ENCODE measurements at regions not wholly inside any gene's neighbourhood (a gene's known extent, or its start where the extent isn't known, plus 50 kb on each side); places are given as distances from the start of the nearest gene placed in this dataset.
"Not testable (repeated sequence)": the region's sequence is repeated elsewhere in the genome, so short reads cannot be mapped to it uniquely, and the experiment has no call there.

GRCh38 chr18:29849144-29849543 lies 1193.4 kb downstream of the DSC3 start:
- no peak overlapping the region for H3K4me3 ChIP-seq (ENCODE audit: low read depth, low read length)
- DNase-seq (ENCODE audit: low read depth) = no peak
- no peak for TF ChIP-seq CTCF (IDR thresholded peaks at IDR 0.05; ENCODE audit: insufficient read depth, low read depth, low read length, missing control alignments)

- no peak overlapping the region for H3K4me3 ChIP-seq (ENCODE audit: low read depth, low read length)
- no peak for DNase-seq (ENCODE audit: low read depth)
- TF ChIP-seq CTCF (IDR thresholded peaks at IDR 0.05; ENCODE audit: insufficient read depth, low read depth, low read length, missing control alignments) = no peak
Measured at GRCh38 chr18:29841631-29842030, 1200.9 kb downstream of the DSC3 start.

- H3K4me3 ChIP-seq (ENCODE audit: low read depth, low read length) = no peak overlapping the region
- no peak for TF ChIP-seq CTCF (IDR thresholded peaks at IDR 0.05; ENCODE audit: insufficient read depth, low read depth, low read length, missing control alignments)
- DNase-seq (ENCODE audit: low read depth) = no peak
Measured at GRCh38 chr18:29840089-29840488, 1202.5 kb downstream of the DSC3 start.

GRCh38 chr18:29838961-29839360 lies 1203.6 kb downstream of the DSC3 start:
- not testable (repeated sequence) for DNase-seq (ENCODE audit: low read depth); H3K4me3 ChIP-seq (ENCODE audit: low read depth, low read length)

GRCh38 chr18:29838556-29838955 lies 1204.0 kb downstream of the DSC3 start:
- no peak for TF ChIP-seq CTCF (IDR thresholded peaks at IDR 0.05; ENCODE audit: insufficient read depth, low read depth, low read length, missing control alignments)
- DNase-seq (ENCODE audit: low read depth) = no peak

GRCh38 chr18:29823671-29824070 lies 1218.9 kb downstream of the DSC3 start:
- DNase-seq (ENCODE audit: low read depth) = no peak
- H3K4me3 ChIP-seq (ENCODE audit: low read depth, low read length) = no peak overlapping the region
- no peak for TF ChIP-seq CTCF (IDR thresholded peaks at IDR 0.05; ENCODE audit: insufficient read depth, low read depth, low read length, missing control alignments)

More at GRCh38 chr18:29838556-29838955, 1204.0 kb downstream of the DSC3 start:
- no peak overlapping the region for H3K4me3 ChIP-seq (ENCODE audit: low read depth, low read length)

GRCh38 chr18:29821544-29821943 lies 1221.0 kb downstream of the DSC3 start:
- DNase-seq (ENCODE audit: low read depth) = no peak
- no peak overlapping the region for H3K4me3 ChIP-seq (ENCODE audit: low read depth, low read length)
- no peak for TF ChIP-seq CTCF (IDR thresholded peaks at IDR 0.05; ENCODE audit: insufficient read depth, low read depth, low read length, missing control alignments)

Measured in GM12865 (cell line).